HUES48 (cell line): ENCODE measurements at regions not wholly inside any gene's neighbourhood (a gene's known extent, or its start where the extent isn't known, plus 50 kb on each side); places are given as distances from the start of the nearest gene placed in this dataset.

Source experiments
- H3K27ac ChIP-seq: one replicate; pipeline ENCODE4 v1.7.0; 2013; ENCODE audit warnings: low read depth, low read length, inconsistent platforms
- H3K27me3 ChIP-seq: 2 replicates; pipeline ENCODE4 v1.6.1; 2013; ENCODE audit warnings: mild to moderate bottlenecking, low read length; ENCODE audit not compliant: control insufficient read depth, insufficient read depth
- H3K36me3 ChIP-seq: 2 replicates; pipeline ENCODE4 v1.6.1; 2013; ENCODE audit warnings: low read length; ENCODE audit not compliant: control insufficient read depth, insufficient read depth
- H3K4me1 ChIP-seq: 2 replicates; pipeline ENCODE4 v1.6.1; 2013; ENCODE audit warnings: mild to moderate bottlenecking, low read length; ENCODE audit not compliant: control insufficient read depth, insufficient read depth
- H3K4me3 ChIP-seq: 2 replicates; pipeline ENCODE4 v1.5.1; 2013; ENCODE audit warnings: mild to moderate bottlenecking, low read depth, low read length
- H3K9ac ChIP-seq: 2 replicates; pipeline ENCODE4 v1.6.1; 2013; ENCODE audit warnings: mild to moderate bottlenecking, low read depth, low read length, moderate library complexity
- H3K9me3 ChIP-seq: 2 replicates; pipeline ENCODE4 v1.6.1; 2013; ENCODE audit warnings: low read length; ENCODE audit not compliant: control insufficient read depth, insufficient read depth

GRCh38 chr2:81976998-81977397, 1672.4 kb upstream of the LRRTM1 start:
- no peaks in the 10 kb centered on the region for H3K27me3 ChIP-seq
- H3K27ac ChIP-seq = no peak overlapping the region
- no peak overlapping the region for H3K9ac ChIP-seq
- no peaks in the 10 kb centered on the region for H3K9me3 ChIP-seq
- H3K4me1 ChIP-seq = 0 out of 2 replicates have a peak, but pooled peaks cover 3% of the 10 kb centered on the region
- H3K4me3 ChIP-seq = no peak overlapping the region
- no peaks in the 10 kb centered on the region for H3K36me3 ChIP-seq

- H3K9ac ChIP-seq = no peak overlapping the region
- 0 out of 2 replicates have a peak, but pooled peaks cover 3% of the 10 kb centered on the region for H3K4me1 ChIP-seq
- no peaks in the 10 kb centered on the region for H3K36me3 ChIP-seq
- no peak overlapping the region for H3K4me3 ChIP-seq
- no peaks in the 10 kb centered on the region for H3K9me3 ChIP-seq
- no peaks in the 10 kb centered on the region for H3K27me3 ChIP-seq
- H3K27ac ChIP-seq = no peak overlapping the region
Measured at GRCh38 chr2:81974216-81974615, 1669.7 kb upstream of the LRRTM1 start.

- no peaks in the 10 kb centered on the region for H3K36me3 ChIP-seq
- H3K9me3 ChIP-seq = no peaks in the 10 kb centered on the region
- H3K27me3 ChIP-seq = no peaks in the 10 kb centered on the region
- no peak overlapping the region for H3K9ac ChIP-seq
- H3K4me3 ChIP-seq = no peak overlapping the region
- H3K4me1 ChIP-seq = no peaks in the 10 kb centered on the region
- H3K27ac ChIP-seq = no peak overlapping the region
Measured at GRCh38 chr2:81942876-81943275, 1638.3 kb upstream of the LRRTM1 start.

GRCh38 chr2:81942136-81942680, 1637.7 kb upstream of the LRRTM1 start:
- Histone ChIP-seq H3K4me1 (no peaks in the 10 kb centered on the region), H3K9ac (no peak overlapping the region), H3K27ac (no peak overlapping the region), H3K36me3 (no peaks in the 10 kb centered on the region), H3K27me3 (no peaks in the 10 kb centered on the region), H3K9me3 (no peaks in the 10 kb centered on the region), H3K4me3 (no peak overlapping the region)

GRCh38 chr2:81940266-81940955, 1635.9 kb upstream of the LRRTM1 start:
- no peaks in the 10 kb centered on the region for H3K9me3 ChIP-seq
- H3K9ac ChIP-seq = no peak overlapping the region
- no peaks in the 10 kb centered on the region for H3K4me1 ChIP-seq
- no peaks in the 10 kb centered on the region for H3K27me3 ChIP-seq
- H3K36me3 ChIP-seq = no peaks in the 10 kb centered on the region
- H3K4me3 ChIP-seq = no peak overlapping the region
- H3K27ac ChIP-seq = no peak overlapping the region

- no peaks in the 10 kb centered on the region for H3K27me3 ChIP-seq
- H3K4me1 ChIP-seq = no peaks in the 10 kb centered on the region
- H3K9ac ChIP-seq = no peak overlapping the region
- no peaks in the 10 kb centered on the region for H3K36me3 ChIP-seq
- no peak overlapping the region for H3K4me3 ChIP-seq
- H3K9me3 ChIP-seq = no peaks in the 10 kb centered on the region
- no peak overlapping the region for H3K27ac ChIP-seq
Measured at GRCh38 chr2:81937944-81938343, 1633.4 kb upstream of the LRRTM1 start.

- no peaks in the 10 kb centered on the region for H3K27me3 ChIP-seq
- H3K9ac ChIP-seq = no peak overlapping the region
- no peaks in the 10 kb centered on the region for H3K36me3 ChIP-seq
- no peak overlapping the region for H3K4me3 ChIP-seq
- H3K27ac ChIP-seq = no peak overlapping the region
- H3K9me3 ChIP-seq = no peaks in the 10 kb centered on the region
- no peaks in the 10 kb centered on the region for H3K4me1 ChIP-seq
Measured at GRCh38 chr2:81903534-81903933, 1599.0 kb upstream of the LRRTM1 start.

GRCh38 chr2:81901017-81901416, 1596.5 kb upstream of the LRRTM1 start:
- Histone ChIP-seq H3K4me1 (no peaks in the 10 kb centered on the region), H3K4me3 (no peak overlapping the region), H3K27ac (no peak overlapping the region), H3K9ac (no peak overlapping the region), H3K9me3 (no peaks in the 10 kb centered on the region), H3K27me3 (no peaks in the 10 kb centered on the region), H3K36me3 (no peaks in the 10 kb centered on the region)

- no peak overlapping the region for H3K27ac ChIP-seq
- H3K27me3 ChIP-seq = no peaks in the 10 kb centered on the region
- H3K9me3 ChIP-seq = no peaks in the 10 kb centered on the region
- H3K36me3 ChIP-seq = no peaks in the 10 kb centered on the region
- H3K4me1 ChIP-seq = peaks cover 8% of the 10 kb centered on the region; the same call in 1 of the 2 replicates
- H3K9ac ChIP-seq = no peak overlapping the region
- H3K4me3 ChIP-seq = no peak overlapping the region
Measured at GRCh38 chr2:81895620-81896250, 1591.2 kb upstream of the LRRTM1 start.

- no peaks in the 10 kb centered on the region for H3K36me3 ChIP-seq
- H3K9ac ChIP-seq = no peak overlapping the region
- no peak overlapping the region for H3K27ac ChIP-seq
- H3K4me1 ChIP-seq = peaks cover 8% of the 10 kb centered on the region; the same call in 1 of the 2 replicates
- H3K27me3 ChIP-seq = no peaks in the 10 kb centered on the region
- no peak overlapping the region for H3K4me3 ChIP-seq
- no peaks in the 10 kb centered on the region for H3K9me3 ChIP-seq
Measured at GRCh38 chr2:81894451-81894990, 1590.0 kb upstream of the LRRTM1 start.

GRCh38 chr2:81876624-81877023, 1572.1 kb upstream of the LRRTM1 start:
- Histone ChIP-seq H3K27ac (no peak overlapping the region), H3K36me3 (no peaks in the 10 kb centered on the region), H3K4me3 (no peak overlapping the region), H3K9ac (no peak overlapping the region), H3K9me3 (no peaks in the 10 kb centered on the region), H3K27me3 (no peaks in the 10 kb centered on the region), H3K4me1 (no peaks in the 10 kb centered on the region)
